Midbrain (tissue), 1 donor: ENCODE measurements at regions not wholly inside any gene's neighbourhood (a gene's known extent, or its start where the extent isn't known, plus 50 kb on each side); places are given as distances from the start of the nearest gene placed in this dataset.

Experiments
- DNase-seq: peaks from one replicate; lab custom pipeline; 2025; lab: John Stamatoyannopoulos, UW

GRCh38 chr2:54360055-54360792, 95.9 kb upstream of the SPTBN1 start:
- no peak for DNase-seq

GRCh38 chr2:54364409-54364808, 91.7 kb upstream of the SPTBN1 start:
- DNase-seq: no peak

- no peak for DNase-seq
Measured at GRCh38 chr2:54365661-54366060, 90.5 kb upstream of the SPTBN1 start.

DNA sequence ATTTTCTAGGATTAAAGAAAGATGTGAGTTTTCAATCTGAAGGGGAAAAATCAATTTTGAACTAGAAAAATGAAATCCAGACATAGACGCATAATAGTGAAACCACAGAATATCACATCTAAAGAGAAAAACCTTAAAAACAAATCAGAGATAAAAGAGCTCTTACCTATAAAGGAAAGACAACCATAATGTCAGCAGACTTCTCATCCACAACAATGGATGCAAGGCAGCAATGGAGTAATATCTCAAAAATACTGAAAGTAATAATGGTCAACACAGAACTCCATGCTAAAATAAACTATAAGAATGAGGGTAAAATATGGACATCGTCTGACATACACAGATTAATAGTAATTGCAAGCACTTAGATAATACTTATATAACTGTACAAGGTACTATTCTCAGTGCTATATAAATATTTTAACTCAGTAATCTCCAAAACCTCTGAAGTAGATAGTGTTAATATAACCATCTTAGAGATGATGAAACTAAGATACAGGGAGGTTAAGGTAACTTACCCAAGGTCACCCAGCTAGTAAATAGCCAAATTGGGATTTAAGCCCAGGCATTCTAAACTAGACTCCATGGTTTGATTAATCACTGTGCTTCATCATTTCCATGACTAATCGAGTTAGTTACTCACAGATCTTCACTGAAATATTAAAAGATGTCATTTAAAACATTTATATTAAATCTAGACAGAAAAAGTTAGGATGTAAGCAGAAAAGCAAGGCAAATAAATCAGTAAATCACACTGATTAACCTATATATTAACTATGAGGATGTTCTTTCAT, 89.4 kb upstream of the SPTBN1 start:
- DNase-seq: no peak

DNA sequence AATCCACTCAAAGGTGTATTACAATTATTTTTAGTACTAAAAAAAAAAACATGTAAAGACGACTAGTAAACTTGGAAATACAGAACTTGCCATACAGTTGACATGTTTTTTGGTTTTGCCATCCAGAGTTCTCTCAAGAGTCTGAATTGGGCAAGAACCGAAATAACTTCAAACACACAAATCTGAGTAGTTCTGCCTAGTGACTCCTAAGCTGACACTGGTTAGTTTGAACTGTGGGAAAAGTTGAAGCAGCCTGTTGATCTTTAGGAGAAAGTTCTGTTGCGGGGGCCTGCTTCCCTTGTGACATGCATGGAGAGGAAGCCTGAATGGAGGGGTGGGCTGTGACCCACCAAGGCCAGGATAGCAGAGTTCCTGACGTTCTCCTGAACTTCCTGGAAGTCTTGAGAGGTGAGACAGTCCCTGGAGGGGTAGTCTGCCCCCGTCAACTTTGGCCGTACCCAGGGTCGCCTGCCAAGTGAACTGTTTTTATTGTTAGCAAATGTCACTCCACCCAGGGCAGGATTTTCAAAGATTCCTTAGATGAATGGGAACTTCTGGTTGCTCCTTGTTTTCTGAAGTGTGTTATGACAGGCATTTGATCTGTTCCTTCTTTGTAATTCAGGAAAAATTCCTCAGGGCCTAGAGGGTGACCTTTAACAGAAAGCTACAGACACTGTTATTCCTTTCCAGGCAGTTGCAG, 85.6 kb upstream of the SPTBN1 start:
- no peak for DNase-seq

DNA sequence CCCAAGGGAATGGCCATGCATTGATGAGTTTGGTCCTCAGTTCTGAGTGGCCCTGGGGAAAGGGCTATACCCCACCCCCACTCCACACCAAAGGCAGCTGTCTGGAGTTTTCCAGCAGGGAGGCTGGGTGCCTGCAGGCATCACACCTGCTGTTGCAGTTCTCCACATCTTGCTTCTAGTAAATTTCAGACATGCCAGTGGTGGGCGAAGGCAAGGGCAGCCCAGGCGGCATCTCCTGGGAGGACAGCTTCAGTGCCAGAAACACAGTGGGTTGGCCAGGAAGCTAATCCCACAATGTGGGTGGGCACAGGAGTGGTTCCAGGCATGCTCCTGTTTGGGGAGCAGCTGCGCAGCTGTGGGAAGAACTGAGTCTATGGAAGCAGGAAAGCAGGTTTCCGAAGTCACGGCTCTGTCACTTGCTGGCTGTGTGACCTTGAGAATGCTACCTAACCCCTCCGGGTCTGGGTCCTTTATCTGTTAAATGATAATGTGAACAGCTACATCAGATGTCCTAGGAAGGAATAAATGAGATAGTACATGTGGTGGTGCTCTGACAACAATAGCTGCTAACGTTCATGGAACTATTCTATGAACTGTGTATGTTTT, 84.6 kb upstream of the SPTBN1 start:
- DNase-seq: no peak

DNA sequence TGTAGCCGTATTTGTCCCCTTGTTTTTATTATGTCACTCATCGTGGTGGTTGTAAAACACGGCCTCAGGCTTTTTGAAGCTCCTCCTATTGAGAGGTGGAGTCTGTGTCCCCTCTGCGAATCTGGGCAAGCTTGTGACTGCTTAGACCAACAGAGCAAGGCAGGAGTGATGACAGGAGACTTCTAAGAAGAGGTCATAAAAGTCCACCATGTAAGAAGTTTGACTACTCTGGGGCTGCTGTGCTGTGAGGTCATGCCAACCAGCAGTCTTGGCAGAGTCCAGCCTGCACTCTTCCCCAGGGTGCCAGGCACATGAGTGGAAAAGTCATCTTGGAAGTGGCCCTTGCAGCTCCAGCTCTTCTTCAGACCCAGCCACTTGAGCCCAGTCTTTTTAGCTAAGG, 83.8 kb upstream of the SPTBN1 start:
- DNase-seq: no peak

- no peak for DNase-seq
Measured at GRCh38 chr2:54373855-54374254, 82.3 kb upstream of the SPTBN1 start.

- DNase-seq: no peak
Measured at GRCh38 chr2:54374591-54375364, 81.3 kb upstream of the SPTBN1 start.

DNA sequence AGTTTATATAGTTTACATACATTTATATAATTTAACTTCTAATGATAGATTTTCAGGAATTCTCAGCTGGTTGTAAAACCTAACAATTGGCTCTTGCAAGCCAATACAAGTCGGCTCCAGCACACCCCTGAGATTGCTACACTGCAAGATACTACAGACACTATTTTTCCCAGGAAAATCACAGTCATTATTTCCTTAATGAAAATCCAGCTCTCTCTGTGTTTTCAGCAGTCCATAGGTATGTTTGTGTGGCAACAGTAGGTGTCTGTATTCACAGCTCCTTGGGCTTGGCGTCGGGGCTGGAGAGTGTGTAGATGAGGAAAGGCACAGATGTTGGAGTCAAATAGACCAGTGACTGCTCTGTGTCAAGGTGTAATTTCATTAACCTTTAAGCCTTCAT, 78.7 kb upstream of the SPTBN1 start:
- DNase-seq: no peak

DNA sequence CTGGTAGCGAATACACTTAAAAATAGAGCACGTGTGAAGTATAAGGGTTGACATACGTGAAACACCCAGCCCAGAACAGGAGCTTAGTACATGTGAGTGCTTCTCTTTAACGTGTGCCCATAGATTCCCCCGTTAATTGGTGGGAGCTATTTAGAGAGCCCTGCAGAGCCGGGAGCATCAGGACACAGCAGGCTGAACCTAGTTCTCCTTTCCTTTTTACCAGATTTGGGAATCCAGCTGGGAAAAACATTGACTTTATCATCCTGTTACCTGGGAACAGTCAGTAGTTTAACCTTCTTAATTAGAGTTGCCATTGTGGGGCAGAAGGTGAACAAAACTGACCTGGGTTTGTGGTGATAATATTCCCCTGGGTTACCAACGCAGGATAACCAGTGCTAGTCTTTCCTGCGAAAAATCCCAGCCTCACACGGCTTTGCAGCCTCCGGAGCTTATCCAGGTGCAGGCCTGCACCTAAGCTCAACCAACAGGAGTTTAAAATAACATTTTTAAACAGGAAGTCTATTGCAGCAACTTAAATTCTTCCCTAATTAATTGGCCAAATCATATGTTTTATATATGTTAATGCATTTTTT, 78.1 kb upstream of the SPTBN1 start:
- DNase-seq: no peak

DNA sequence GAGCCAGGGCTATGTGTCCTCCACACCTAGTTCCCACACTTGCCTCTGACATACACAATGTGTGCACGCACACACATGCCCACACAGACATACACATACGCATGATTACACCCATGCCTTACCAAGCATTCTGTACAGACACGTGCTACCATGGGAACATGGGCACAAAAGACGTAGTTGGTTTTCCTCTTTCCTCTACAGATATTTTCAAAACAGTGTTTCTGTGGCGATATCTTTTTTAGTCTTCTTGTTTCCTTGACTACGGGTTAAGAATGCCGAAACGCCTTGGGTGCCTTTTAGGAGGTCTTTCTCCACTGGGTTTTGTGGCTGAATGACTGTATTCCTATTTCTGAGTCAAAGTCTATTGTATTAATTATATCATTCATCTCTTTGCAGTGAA, 75.5 kb upstream of the SPTBN1 start:
- no peak for DNase-seq

- DNase-seq: no peak
Measured at GRCh38 chr2:54381293-54381692, 74.8 kb upstream of the SPTBN1 start.

- DNase-seq: no peak
Measured at GRCh38 chr2:54382601-54383000, 73.5 kb upstream of the SPTBN1 start.

DNA sequence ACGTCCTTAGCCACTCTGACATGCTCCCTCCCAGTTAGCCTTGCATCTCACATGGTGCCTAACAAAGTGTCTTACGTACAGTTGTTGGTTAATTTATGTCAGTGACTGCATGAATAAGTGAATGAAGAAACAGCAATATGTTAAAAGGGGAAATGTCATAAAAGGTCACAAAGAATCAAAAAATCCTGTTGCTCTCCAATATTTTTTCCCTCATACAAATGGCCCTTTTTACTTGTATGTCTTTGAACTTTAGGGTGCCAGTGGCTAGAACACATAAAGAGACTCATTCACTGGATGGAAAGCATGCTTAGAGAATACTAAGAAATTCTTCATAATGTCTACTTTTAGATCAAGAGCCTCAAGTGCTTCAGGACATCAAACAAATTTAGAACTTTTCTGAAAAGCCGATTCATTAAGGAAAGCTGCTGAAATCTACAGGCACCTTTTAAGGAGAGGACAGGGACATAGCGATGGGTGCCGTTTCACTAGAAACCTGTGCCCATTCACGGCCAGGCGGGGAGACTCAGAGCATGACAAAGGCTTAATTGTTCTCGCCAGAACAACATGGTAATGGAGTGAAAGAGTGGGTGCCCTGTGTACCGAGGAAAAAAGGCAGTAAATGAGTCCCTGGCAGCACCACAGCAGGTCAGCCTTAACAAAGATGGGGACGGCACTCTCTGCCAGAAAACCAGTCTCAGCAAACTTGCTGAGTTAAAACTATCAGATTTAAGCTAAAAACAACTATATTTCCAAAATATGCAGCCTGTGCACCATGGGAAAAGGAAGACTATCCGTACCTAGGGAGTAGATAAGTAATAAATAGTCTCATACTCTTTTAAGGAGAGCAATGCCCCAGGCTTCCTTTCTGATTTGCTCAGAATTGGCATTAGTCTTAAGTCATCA, 71.6 kb upstream of the SPTBN1 start:
- peak; percentile 88 for DNase-seq

DNA sequence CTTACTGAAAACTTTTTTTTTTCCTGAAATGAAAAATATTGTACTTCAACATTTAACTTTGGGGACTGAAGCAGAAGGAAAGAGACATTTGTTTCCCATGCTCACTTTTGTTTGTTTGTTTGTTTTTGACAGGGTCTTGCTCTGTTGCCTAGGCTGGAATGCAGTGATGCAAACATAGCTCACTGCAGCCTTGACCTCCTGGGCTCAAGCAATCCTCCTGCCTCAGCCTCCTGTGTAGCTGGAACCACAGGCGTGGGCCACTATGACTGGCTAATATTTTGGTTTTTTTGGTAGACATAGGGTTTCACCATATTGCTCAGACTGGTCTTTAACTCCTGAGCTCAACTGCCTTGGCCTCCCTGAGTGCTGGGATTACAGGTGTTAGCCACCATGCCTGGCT, 70.9 kb upstream of the SPTBN1 start:
- no peak for DNase-seq

GRCh38 chr2:54386585-54386984, 69.5 kb upstream of the SPTBN1 start:
- DNase-seq: no peak

GRCh38 chr2:54387059-54387991, 68.8 kb upstream of the SPTBN1 start:
- no peak for DNase-seq

DNA sequence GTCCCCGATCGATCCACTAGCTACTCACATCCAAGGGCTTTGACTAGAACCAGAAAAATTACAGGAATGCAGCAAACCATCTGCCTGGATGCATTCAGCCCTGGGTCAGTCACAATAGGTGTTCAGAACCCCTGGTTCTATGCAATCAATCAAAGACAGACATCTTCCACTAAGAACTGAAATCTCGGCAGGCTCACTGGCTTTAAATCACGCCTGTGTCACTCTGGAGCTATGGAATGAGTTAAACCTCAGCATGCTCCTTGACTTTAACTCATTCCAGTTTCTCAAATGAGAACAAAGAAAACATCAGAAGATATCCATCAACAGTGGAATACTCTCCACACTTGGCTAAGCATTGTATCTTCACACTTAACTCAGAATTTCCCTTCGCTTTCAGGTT, 68.1 kb upstream of the SPTBN1 start:
- DNase-seq: no peak
